Subcutaneous abdominal adipose tissue (tissue), 5 donors: ENCODE measurements at regions not wholly inside any gene's neighbourhood (a gene's known extent, or its start where the extent isn't known, plus 50 kb on each side); places are given as distances from the start of the nearest gene placed in this dataset.

Experiments
- H3K27ac ChIP-seq: one replicate; pipeline ENCODE4 v1.7.0; 2013; ENCODE audit warnings: low read depth, mild to moderate bottlenecking, inconsistent platforms, low read length, moderate library complexity
- H3K27me3 ChIP-seq, 5 donors: one replicate each; pipeline ENCODE4 v1.7.0; 2013; ENCODE audit warnings: low read length in 5 of 5, inconsistent platforms in 1 of 5; ENCODE audit not compliant: control insufficient read depth in 5 of 5, insufficient read depth in 4 of 5
- H3K36me3 ChIP-seq, 5 donors: one replicate each; pipeline ENCODE4 v1.7.0; 2013; ENCODE audit warnings: low read length in 5 of 5; ENCODE audit not compliant: control insufficient read depth in 5 of 5, insufficient read depth in 5 of 5
- H3K4me1 ChIP-seq, 5 donors: one replicate each; pipeline ENCODE4 v1.7.0; 2013; ENCODE audit warnings: low read length in 5 of 5, mild to moderate bottlenecking in 3 of 5, moderate library complexity in 1 of 5; ENCODE audit not compliant: control insufficient read depth in 5 of 5, insufficient read depth in 5 of 5
- H3K4me3 ChIP-seq, 5 donors: one replicate each; pipeline ENCODE4 v1.7.0; 2013; ENCODE audit warnings: low read length in 5 of 5, low read depth in 1 of 5
- H3K9ac ChIP-seq, 5 donors: one replicate each; pipeline ENCODE4 v1.7.0; 2013; ENCODE audit warnings: low read length in 5 of 5, mild to moderate bottlenecking in 4 of 5, moderate library complexity in 3 of 5
- H3K9me3 ChIP-seq, 5 donors: one replicate each; pipeline ENCODE4 v1.7.0; 2013; ENCODE audit warnings: low read length in 5 of 5; ENCODE audit not compliant: control insufficient read depth in 5 of 5
- donor health status: healthy.
- donor health status: healthy.
- donor health status: healthy.
- donor health status: healthy.
- donor health status: healthy.

GRCh38 chr18:38602341-38602740, 1036.7 kb upstream of the CELF4 start:
- H3K9ac ChIP-seq = no peak overlapping the region
- no peaks in the 10 kb centered on the region for H3K36me3 ChIP-seq
- H3K27me3 ChIP-seq = no peaks in the 10 kb centered on the region
- no peak overlapping the region for H3K27ac ChIP-seq
- H3K4me1 ChIP-seq = no peaks in the 10 kb centered on the region
- no peaks in the 10 kb centered on the region for H3K9me3 ChIP-seq
- H3K4me3 ChIP-seq = no peak overlapping the region

- Histone ChIP-seq H3K36me3 (no peaks in the 10 kb centered on the region), H3K9me3 (no peaks in the 10 kb centered on the region), H3K27ac (no peak overlapping the region), H3K4me1 (no peaks in the 10 kb centered on the region), H3K9ac (no peak overlapping the region), H3K27me3 (no peaks in the 10 kb centered on the region), H3K4me3 (no peak overlapping the region)
These were observed 1022.0 kb upstream of the CELF4 start for GRCh38 chr18:38587571-38587970.

GRCh38 chr18:38586327-38586726, 1020.7 kb upstream of the CELF4 start:
- Histone ChIP-seq H3K9ac (no peak overlapping the region), H3K9me3 (no peaks in the 10 kb centered on the region), H3K4me1 (no peaks in the 10 kb centered on the region), H3K36me3 (no peaks in the 10 kb centered on the region), H3K27me3 (no peaks in the 10 kb centered on the region), H3K27ac (no peak overlapping the region), H3K4me3 (no peak overlapping the region)

- no peak overlapping the region for H3K27ac ChIP-seq
These were observed 1014.2 kb upstream of the CELF4 start for GRCh38 chr18:38579764-38580163.

GRCh38 chr18:38576916-38577315, 1011.3 kb upstream of the CELF4 start:
- Histone ChIP-seq H3K27me3 (no peaks in the 10 kb centered on the region), H3K9me3 (peaks cover 0 to 3% (median 0%) of the 10 kb centered on the region in 5 donors), H3K27ac (no peak overlapping the region)

More at GRCh38 chr18:38579764-38580163, 1014.2 kb upstream of the CELF4 start:
- H3K27me3 ChIP-seq = no peaks in the 10 kb centered on the region
- no peaks in the 10 kb centered on the region for H3K36me3 ChIP-seq
- peaks cover 0 to 3% (median 0%) of the 10 kb centered on the region in 5 donors for H3K9me3 ChIP-seq
- no peak overlapping the region for H3K9ac ChIP-seq
- H3K4me1 ChIP-seq = no peaks in the 10 kb centered on the region
- no peak overlapping the region for H3K4me3 ChIP-seq

GRCh38 chr18:38576349-38576748, 1010.8 kb upstream of the CELF4 start:
- H3K4me1 ChIP-seq = peaks cover 0 to 6% (median 0%) of the 10 kb centered on the region in 5 donors
- H3K27me3 ChIP-seq = no peaks in the 10 kb centered on the region
- H3K9me3 ChIP-seq = peaks cover 0 to 3% (median 0%) of the 10 kb centered on the region in 5 donors
- no peak overlapping the region for H3K9ac ChIP-seq
- no peak overlapping the region for H3K4me3 ChIP-seq
- no peaks in the 10 kb centered on the region for H3K36me3 ChIP-seq
- H3K27ac ChIP-seq = no peak overlapping the region

More at GRCh38 chr18:38576916-38577315, 1011.3 kb upstream of the CELF4 start:
- no peak overlapping the region for H3K9ac ChIP-seq
- H3K36me3 ChIP-seq = no peaks in the 10 kb centered on the region
- no peak overlapping the region for H3K4me3 ChIP-seq
- H3K4me1 ChIP-seq = peaks cover 0 to under 1% (median 0%) of the 10 kb centered on the region in 5 donors

- H3K27me3 ChIP-seq = no peaks in the 10 kb centered on the region
- no peaks in the 10 kb centered on the region for H3K36me3 ChIP-seq
- H3K27ac ChIP-seq = no peak overlapping the region
- H3K4me1 ChIP-seq = peaks cover 0 to 6% (median 0%) of the 10 kb centered on the region in 5 donors
- no peak overlapping the region for H3K9ac ChIP-seq
- H3K4me3 ChIP-seq = no peak overlapping the region
- peaks cover 0 to under 1% (median 0%) of the 10 kb centered on the region in 5 donors for H3K9me3 ChIP-seq
These were observed 1010.0 kb upstream of the CELF4 start for GRCh38 chr18:38575648-38576047.

GRCh38 chr18:38575023-38575422, 1009.4 kb upstream of the CELF4 start:
- Histone ChIP-seq H3K4me1 (peaks cover 0 to 6% (median 0%) of the 10 kb centered on the region in 5 donors), H3K9ac (no peak overlapping the region), H3K27ac (no peak overlapping the region), H3K27me3 (no peaks in the 10 kb centered on the region), H3K4me3 (no peak overlapping the region), H3K36me3 (no peaks in the 10 kb centered on the region), H3K9me3 (no peaks in the 10 kb centered on the region)

- no peaks in the 10 kb centered on the region for H3K9me3 ChIP-seq
- H3K27me3 ChIP-seq = no peaks in the 10 kb centered on the region
- H3K4me1 ChIP-seq = peaks cover 0 to 6% (median 0%) of the 10 kb centered on the region in 5 donors
- no peaks in the 10 kb centered on the region for H3K36me3 ChIP-seq
- H3K9ac ChIP-seq = no peak overlapping the region
- no peak overlapping the region for H3K4me3 ChIP-seq
- no peak overlapping the region for H3K27ac ChIP-seq
These were observed 1007.0 kb upstream of the CELF4 start for GRCh38 chr18:38572554-38573111.

GRCh38 chr18:38571651-38572050, 1006.1 kb upstream of the CELF4 start:
- Histone ChIP-seq H3K4me3 (no peak overlapping the region), H3K9ac (no peak overlapping the region), H3K4me1 (peaks cover 0 to 6% (median 0%) of the 10 kb centered on the region in 5 donors), H3K27me3 (no peaks in the 10 kb centered on the region), H3K9me3 (no peaks in the 10 kb centered on the region), H3K36me3 (no peaks in the 10 kb centered on the region), H3K27ac (no peak overlapping the region)
